ENCODE measurements at regions not wholly inside any gene's neighbourhood (a gene's known extent, or its start where the extent isn't known, plus 50 kb on each side); places are given as distances from the start of the nearest gene placed in this dataset.

GRCh38 chr3:68142441-68142840 is 488.0 kb upstream of the SUCLG2 start:
- DNase-seq, result no peak

DNA sequence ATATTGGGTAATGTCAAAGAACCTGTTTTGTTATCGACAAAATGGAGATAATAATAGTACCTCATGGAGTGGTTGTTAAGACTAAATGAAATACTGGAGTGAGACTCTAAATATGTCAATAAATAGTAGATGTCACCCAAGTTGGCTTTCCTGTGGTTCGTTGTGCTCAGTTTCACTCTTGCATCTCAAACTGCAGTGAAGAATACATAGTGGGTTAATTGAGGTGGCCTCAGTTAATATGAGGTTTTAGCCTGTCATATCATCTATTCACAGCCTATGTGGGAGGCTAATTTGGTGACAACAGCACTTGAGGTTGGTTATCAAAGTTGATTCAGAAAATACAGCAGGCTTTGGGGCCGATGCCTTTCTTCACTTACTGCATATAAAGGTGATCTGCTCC is 485.5 kb upstream of the SUCLG2 start:
- DNase-seq, result no peak

- no peak for DNase-seq
Measured at GRCh38 chr3:68136411-68136810, 482.0 kb upstream of the SUCLG2 start.

GRCh38 chr3:68135067-68135466 is 480.7 kb upstream of the SUCLG2 start:
- no peak for DNase-seq

- DNase-seq, result no peak
Measured at GRCh38 chr3:68129065-68129464, 474.7 kb upstream of the SUCLG2 start.

DNA sequence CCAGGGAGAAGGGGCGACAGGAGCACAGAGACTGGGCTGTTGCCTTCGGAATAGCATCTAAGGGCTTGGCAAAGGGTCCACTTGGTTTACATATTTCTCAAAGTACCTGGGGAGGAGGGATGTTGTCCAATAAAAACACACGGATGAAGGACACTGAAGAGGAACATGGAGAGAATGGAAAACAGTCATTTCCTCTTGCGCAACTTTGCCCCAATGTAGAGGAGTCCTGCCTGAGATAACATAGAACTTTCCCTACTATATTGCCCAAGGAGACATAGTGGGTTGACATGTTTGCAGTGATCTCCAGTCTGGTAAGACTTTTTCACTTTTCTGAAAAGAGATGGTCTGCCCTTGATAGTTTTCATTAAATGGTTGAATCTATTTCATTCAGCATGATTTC is 468.8 kb upstream of the SUCLG2 start:
- DNase-seq, result no peak

- DNase-seq, result no peak
Measured at GRCh38 chr3:68121287-68121686, 466.9 kb upstream of the SUCLG2 start.

- no peak for DNase-seq
Measured at GRCh38 chr3:68116580-68116979, 462.2 kb upstream of the SUCLG2 start.

GRCh38 chr3:68103811-68104210 is 449.4 kb upstream of the SUCLG2 start:
- no peak for DNase-seq

GRCh38 chr3:68090571-68090970 is 436.2 kb upstream of the SUCLG2 start:
- DNase-seq, result no peak

DNA sequence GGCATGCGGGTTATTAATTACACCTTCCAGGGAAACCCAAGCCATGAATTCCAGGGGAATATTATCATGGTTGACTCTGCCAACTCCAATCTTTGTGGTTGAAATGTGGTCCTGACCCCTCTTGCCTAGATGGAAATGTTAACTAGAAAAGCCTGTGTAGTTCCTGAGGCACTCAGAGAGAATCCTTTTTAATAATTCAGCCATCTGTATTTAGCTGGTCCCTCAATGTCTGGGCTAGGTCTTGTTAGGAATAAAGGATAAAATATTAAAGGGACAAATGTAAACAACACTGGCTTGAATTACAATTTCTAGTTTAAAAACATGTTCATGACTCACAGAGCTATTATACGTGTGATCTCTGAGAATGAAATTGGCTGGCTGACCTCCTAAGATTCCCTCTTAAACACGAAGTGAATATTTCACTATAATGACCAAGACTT is 435.2 kb upstream of the SUCLG2 start:
- DNase-seq, result no peak

DNA sequence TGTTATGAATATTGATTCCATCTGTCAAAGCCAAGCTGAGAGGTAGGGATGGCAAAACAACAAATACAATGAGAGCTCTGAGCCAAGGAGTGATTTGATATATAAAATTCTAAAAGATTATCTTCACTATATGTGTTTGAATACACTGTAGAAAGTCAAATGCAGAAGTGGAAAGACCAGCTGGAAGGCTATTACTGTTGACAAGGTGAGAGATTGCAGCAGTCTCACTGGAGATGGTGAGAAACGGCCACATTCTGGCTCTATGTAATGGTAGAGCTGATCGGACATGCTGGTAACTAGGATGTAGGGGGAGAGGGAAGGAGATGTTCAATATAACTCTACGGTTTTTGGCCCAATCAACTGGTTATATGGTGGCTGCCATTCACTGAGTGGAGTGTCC is 434.2 kb upstream of the SUCLG2 start:
- DNase-seq, result no peak

GRCh38 chr3:68088216-68088615 is 433.8 kb upstream of the SUCLG2 start:
- DNase-seq, result no peak

DNA sequence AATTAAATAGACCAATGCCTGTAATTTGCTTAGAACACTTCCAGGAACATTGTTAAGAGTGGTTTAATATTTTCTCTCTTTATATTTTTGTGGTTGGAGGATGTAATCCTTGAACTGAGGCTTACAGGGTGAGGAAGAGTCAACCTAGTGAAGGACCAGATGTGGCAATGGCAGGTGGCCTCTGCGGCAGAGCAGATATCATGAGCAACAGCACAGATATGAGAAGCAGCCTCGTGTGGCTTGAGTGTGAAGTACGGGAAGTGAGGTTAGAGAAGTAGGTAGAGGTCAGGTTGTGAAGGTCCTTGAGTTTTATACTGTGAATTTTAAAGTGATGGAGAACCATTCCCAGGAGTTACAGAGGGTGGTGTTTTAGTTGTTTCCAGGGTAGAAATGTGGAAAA is 417.6 kb upstream of the SUCLG2 start:
- DNase-seq, result no peak

DNA sequence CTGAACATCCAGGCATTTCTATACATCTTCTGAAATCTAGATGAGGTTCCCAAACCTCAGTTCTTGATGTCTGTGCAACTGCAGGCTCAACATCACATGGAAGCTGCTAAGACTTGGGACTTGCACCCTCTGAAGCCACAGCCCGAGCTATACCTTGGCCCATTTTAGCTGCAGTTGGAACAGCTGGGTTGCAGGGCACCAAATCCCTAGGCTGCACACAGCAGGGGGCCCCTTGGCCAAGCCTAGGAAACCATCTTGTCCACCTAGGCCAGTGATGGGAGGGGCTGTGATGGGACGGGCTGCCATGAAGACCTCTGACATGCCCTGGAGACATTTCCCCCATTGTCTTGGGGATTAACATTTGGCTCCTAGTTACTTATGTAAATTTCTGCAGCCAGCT is 415.8 kb upstream of the SUCLG2 start:
- no peak for DNase-seq

DNA sequence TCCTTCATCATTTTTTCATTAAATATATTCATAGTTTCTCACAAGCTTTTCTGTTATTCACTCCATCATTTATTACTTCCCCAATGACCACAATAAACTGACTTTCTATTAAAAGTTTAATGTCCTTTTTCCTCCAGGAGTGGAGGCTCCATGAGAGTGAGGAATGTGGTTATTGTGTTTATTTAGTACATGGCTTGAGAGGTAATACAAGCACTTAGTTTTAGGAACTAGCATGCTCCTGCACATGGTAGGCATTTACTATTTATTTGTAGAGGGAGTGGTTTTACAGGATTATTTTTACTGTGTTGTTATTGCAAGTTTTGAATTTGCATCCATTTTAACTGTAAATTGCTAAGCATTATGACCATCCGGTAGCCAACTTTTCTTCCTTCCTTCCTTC is 412.9 kb upstream of the SUCLG2 start:
- no peak for DNase-seq

- DNase-seq, result no peak
Measured at GRCh38 chr3:68062926-68063325, 408.5 kb upstream of the SUCLG2 start.

- DNase-seq, result no peak
Measured at GRCh38 chr3:68060910-68061309, 406.5 kb upstream of the SUCLG2 start.

DNA sequence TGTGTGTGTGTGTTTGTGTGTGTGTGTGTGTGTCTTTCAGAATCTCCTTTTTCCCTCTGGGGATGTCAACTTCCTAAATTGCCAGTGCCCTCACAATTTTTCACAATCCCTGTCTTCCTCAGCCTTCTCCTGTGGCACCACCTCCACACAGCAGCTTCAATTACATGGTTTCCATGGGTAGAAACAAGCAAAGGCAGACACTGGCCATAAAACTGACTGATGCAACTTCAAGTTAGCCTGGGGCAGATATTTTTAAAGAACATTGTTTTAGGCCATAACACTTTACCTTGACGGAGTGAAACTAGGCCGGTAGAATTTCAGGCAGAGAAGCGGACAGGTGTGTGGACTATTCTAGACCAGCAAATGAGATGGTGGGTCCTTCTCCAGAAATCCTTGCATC is 405.8 kb upstream of the SUCLG2 start:
- DNase-seq, result no peak

GRCh38 chr3:68059628-68060152 is 405.3 kb upstream of the SUCLG2 start:
- DNase-seq, result no peak

GRCh38 chr3:68057637-68058320 is 403.4 kb upstream of the SUCLG2 start:
- no peak for DNase-seq

DNA sequence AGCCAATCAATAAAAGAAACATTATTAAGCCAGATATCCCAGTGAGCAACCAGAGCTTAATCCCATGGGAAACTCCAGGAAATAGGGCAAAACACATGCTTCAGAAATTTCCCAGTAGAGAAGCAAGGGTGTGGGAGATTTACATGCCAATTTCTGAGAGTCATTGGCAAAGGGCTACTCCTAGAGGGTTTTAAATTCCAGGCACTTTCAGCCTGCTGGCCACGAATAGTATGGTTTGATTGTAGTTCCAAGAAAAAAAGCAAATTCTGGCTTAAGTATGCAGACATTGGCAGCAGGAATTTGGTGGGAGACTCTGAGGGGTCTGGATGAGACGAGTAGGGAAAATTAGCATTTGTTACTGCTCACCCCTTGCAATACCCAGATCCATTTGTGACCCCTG is 402.1 kb upstream of the SUCLG2 start:
- DNase-seq, result no peak

- DNase-seq, result no peak
Measured at GRCh38 chr3:68055215-68055614, 400.8 kb upstream of the SUCLG2 start.

DNA sequence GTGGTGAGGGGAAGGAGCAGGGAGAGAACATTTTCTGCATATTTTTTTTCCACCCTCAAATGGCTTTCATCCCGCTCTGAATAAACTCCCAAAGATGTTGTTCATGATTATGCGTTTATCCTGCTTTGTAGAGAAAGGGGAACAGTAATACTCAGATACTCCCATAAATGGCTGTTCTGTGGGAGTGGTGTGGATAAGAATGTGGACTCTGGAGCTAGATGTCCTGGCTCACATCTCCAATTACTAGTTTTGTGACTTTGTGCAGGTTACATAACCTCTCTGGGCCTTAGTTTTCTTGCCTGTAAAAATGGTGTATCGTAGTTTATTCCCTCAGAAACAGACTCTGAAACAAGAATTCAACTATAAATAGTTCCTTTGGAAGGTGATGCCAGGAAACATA is 395.4 kb upstream of the SUCLG2 start:
- no peak for DNase-seq

DNA sequence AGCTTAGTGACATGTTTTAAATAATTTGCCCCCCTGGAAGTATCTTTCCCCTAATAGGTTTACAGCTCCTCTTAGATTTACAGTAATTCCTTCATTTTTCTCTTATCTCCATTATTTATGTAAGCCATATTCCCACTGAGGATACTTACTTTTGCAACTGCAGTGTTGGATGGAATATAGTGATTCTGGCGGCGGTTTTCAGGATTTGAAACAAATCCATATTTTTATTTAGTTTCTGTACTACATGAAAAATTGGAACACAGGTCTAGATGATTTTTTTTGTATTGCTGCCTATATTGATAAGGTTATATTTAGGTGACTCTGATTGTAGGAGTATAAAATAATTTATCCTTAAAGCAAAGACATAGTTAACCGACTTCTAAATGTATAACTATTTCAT is 391.6 kb upstream of the SUCLG2 start:
- no peak for DNase-seq
